ENCODE measurements at regions not wholly inside any gene's neighbourhood (a gene's known extent, or its start where the extent isn't known, plus 50 kb on each side); places are given as distances from the start of the nearest gene placed in this dataset.

DNA sequence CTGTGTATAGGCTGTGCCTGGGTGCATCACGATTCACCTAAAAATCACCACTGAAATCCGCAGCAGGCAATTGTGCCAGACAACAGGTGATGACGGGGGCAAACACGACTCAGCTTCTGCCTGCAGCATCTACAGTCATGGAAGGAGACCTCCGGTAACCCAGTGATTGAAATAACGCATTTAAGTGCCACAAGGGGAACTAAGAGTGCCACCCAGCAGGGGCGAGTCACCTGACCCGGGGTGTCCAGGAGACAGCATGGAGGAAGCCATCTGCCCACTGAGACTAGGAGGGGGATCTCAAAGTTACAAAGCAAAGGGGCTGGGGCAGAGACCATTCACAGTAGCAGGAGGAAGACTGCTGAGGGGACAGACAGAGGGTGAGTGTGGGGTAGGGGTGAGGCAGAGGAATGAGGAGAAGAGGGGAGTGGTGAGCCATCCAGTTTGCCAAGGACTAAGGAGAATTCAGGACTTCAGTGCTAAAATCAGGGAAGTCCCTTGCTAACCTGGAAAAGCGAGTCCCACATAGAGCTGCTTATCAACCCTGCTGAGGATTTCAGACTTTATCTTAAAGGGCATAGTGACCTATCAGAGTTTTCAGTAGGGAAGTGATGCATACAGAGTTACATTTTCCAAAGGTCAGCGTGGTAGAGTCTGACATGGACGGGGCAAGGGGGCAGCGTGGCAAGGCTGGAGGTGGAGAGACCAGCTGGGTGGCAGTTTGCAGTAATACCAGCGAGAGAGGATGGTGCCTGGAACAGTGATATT, 256.7 kb upstream of the HES1 start:
- DNase-seq: no peak

GRCh38 chr3:193879864-193880242, 256.1 kb upstream of the HES1 start:
- DNase-seq: no peak

DNA sequence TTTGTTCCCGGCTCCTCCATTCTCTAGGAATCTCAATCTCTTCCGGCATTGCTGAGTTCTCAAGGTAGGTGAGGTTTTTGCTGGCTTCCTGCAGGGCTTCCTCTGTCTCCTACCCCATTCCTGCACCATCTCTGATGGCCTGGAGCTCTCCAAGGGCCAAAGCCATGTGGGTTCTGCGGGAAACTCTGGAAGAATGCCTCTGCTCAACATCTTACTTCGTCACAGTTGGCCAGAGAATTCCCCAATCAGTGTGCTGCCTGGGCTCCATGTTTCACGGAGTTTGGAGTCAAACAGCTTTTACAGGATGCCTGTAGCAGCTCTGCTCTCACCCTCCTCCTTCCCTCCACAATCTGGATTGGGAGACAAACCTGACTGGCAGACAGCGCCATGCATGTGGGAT, 253.9 kb upstream of the HES1 start:
- DNase-seq: no peak

DNA sequence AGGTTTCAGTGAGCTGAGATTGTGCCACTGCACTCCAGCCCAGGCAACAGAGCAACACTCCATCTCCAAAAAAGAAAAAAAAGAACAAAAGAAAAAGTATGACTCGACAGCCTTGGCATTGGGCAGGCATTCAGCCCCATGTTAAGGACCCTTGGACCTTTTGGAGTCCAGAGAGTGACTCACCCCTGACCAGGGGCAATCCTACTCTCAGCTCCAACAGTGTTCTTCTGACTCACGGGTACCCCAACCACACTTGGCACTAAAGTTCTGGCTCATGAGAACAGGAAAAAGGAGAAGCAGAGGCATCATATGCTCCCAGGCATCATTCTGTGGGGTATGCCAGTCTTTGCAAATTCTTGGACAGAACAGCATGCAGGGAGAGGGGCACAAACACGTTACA, 252.4 kb upstream of the HES1 start:
- DNase-seq: no peak

- DNase-seq: no peak
These were observed 251.9 kb upstream of the HES1 start for GRCh38 chr3:193884027-193884426.

DNA sequence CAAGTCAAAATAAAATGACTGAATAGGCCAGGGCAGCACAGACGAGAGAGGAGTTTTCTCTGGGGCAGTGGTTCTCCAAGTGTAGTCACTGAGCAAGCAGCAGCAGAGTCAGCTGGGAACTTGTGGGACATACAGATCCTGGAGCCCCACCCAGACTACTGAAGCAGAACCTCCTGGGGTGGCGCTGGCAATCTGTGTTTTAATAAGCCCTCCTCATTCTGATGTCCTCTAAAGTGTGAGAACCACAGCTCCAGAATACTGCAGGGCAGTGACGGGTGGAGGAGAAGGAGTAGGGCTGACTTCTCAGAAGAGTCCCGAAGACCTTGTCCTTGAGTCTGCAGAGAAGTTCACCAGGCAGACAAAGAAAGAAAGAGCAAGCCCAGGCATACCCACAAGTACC, 251.3 kb upstream of the HES1 start:
- DNase-seq: no peak

DNA sequence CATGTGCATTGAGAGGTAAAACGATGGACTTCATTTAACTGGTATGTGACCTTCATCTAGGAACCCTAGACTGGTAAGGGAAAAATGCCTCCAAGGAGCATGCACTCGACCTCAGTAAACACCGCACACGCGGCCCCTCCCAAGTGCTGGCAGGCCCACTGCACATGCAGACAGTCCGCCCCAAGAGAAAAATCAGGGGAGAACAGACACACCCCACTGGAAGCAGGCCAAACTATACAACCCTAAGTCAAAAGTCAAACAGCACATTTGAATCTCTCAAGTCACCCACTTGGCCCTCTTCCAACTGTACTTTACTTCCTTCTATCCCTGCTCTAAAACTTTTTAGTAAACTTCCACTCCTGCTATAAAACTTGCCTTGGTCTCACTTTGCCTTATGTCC, 250.1 kb upstream of the HES1 start:
- no peak for DNase-seq

DNA sequence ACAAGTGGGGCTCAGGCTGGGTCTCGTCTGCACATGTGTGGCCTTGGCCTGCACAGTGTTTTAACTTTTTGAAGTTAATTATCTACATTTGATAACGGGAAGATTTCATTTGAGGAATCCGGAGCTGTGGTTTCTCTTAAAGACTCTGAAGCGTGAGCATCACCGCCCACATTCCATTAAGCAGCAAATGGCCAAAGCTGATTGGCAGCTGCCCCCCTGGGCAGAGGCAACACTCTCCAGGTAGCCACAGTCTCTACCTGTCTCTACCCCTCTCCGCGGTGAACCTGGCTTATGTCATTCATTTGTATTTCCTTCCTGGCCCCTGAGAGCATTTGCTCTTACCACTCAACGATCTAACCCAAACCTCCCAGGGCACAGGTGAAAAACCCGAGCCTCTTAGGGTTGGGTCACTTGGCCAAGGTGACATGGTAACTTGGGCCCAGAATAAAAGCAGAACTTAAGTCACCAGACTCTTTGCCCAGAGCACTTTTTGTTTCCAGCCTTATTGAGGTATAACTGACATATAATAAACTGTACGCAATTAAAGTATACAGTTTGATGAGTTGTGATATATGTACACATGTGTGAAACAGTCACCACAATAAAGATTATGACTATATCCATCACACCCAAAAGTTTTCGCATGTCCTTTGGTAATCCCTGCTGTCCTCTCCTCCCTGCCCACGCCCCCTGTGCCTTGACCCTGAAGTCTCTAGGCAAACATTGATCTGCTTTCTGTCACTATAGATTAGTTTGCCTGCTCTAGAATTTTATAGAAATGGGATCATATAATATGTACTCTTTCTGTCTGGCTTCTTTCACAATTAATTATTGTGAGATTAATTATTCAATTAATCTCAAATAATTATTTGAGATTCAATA, 245.7 kb upstream of the HES1 start:
- no peak for DNase-seq

DNA sequence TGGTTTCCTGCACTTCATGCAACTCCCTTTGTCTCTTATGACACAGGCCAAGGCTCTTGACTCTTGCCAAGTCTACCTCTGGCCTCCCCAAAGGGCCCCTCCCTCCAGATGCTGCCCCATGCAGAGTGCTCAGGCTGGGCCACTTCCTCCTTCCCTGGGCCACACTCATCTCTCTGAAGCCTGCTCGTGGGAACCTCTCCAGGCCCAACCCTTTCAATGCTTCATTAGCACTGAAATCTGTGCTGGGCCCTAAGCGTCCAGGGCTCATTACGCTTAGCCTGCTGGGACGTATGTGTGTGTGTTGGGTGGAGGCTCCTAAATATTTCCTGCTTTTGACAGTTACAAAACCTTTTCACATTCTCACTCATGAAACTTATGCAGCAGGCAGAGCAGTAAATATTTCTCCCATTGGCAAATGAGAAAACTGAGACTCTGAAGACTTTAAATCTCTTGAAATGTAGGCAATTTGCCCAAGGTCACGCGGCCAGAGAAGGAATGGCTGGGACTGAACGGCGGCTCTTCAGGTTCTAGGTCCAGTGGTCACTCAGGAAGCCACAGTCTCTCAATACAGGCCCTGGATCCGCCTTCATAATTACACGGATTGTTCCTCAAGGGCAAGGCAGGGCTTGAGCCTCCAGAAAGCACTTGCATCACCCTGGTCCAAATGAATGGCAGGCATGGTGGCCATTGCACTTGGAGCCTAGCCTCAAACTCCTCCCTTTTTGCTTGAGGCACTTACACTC, 241.7 kb upstream of the HES1 start:
- DNase-seq: no peak

DNA sequence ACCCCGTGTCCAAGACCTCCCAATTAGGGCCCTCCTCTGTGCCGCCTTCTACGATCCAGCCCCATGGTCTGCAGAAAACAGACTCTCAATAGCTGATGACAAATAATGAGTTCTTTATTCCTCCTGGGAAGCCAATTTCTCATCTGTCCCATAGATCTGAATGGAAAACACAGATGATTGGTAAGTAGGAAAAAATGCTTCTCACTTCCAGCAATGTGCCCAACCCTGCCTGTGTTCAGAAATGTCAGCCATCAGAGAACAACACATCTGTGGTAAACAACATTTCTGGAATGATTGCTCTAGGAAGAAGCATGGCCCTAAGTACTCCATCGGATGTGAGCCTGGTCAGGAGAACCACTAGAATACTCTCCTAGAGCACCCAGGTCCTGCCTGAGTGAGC, 240.5 kb upstream of the HES1 start:
- DNase-seq: no peak

DNA sequence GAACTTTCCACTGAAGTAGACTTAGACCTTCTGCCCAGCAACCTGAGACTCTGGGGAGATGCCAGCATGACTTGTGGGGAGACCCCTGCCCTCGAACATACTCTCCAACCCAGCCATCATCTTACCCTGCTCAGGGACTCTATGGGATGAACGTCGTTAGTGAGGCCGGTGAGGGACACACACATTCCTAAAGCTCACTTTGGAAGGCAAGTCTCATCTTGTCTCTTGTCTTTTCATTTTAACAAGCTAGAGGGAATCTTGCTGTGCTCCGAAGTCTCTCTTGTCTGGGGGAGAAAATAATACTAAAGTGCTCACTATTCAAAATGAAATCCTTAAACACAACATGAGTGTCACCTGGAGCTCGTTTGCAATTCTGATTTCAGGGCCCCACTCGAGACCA, 239.5 kb upstream of the HES1 start:
- DNase-seq: no peak

DNA sequence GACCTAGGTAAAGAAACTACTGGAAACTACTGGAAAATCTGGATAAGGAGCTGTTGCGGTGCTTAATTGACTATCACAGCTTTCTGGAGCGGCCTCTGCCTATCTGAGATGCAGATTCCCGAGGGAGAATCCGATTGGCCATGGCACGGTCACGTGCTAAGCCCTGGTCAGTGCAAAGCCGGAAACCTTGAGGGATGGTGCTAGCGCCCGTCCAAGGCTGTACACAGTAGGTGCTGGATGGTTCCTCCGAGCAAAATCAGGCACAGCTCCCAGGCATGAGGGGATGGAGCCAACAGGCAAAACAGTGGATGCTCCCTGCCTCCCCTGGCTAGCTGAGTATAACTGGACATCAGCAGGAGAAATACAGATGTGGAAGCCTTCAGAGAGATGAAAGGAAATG, 238.7 kb upstream of the HES1 start:
- DNase-seq: no peak

GRCh38 chr3:193897731-193898180, 238.2 kb upstream of the HES1 start:
- DNase-seq: no peak

- no peak for DNase-seq
These were observed 236.9 kb upstream of the HES1 start for GRCh38 chr3:193899001-193899400.

GRCh38 chr3:193901007-193901406, 234.9 kb upstream of the HES1 start:
- no peak for DNase-seq

DNA sequence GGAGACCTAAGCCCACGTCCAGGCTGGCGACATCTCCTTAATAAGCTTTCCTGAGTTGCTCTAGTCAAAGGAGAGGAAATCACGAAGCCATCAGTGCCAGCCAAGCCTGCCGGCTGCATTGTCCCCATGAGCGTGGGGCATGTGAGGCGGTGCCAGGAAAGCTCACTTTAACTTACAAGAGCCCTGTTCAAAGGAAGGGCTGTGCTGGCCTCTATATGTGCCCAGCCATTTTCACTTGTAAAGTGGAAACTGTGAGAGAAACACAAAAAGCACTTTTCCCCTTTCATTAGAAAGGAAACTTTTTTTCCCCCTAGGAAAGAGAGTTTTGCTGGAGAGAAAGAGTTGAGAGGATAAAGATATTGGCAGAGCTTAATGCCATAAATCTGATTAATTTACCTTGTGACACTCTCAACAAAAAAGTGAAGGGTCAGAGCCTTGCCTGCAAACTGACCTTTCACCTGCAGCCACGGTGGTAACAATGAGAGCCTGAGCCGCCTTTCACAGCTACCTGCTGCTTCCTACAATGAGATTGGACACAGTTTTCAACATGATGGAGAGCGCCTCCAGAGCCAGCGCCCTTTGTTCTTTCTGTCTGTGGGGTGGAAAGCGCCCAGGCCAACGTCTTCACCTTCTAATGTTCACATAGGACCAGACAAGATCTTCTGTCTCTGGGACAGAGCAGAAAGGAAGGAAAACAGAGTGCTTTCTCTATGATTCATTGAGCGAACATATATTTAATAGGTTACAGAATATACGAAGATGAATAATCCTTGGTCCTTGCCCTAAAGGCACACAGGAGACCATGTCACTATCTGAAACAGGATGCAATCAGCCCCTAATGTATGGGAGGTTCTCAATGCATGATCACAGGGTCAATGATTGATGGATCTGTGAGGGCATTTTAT, 233.1 kb upstream of the HES1 start:
- no peak for DNase-seq

GRCh38 chr3:193903512-193903817, 232.5 kb upstream of the HES1 start:
- no peak for DNase-seq

- DNase-seq: no peak
These were observed 232.0 kb upstream of the HES1 start for GRCh38 chr3:193903966-193904365.

DNA sequence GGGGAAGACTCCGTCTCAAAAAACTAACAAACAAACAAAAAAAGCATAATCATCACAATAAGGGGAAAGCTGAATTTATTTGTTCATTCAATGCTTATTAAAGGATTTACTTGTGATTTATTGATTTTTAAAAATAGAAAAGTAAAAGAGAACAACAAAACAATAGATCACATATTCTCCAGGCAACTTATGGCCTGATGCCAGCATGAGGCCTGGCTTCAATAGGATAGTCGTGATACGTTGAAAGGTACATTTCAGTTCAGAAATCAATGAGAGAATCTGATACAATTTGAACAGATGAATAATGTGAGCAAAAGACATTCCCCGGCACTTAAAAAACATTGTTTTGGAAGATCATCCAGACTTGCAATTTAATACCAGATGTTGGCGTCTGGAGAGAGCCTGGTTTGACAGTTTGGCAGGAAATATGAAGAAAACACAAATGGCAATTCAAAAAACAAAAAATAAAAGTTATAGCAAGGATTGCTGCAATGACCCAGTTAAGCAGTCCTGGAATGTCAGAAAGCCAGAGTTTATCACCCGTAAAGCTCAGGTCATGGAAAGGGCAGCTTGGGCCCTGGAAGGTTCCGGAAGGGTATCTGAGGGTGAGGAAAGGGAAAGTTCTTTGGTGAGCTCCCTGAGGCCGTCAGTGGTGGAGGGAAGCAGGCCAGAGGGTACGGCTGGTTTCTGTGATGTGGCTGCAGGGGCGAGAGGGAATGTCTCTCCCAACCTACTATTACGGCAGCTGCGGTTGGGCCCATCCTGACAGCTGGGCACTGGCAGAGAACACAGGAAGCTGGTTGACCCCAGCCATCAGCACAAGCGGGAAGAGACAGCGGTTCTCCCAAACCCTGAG, 230.2 kb upstream of the HES1 start:
- no peak for DNase-seq

GRCh38 chr3:193906849-193907410, 229.0 kb upstream of the HES1 start:
- no peak for DNase-seq

DNA sequence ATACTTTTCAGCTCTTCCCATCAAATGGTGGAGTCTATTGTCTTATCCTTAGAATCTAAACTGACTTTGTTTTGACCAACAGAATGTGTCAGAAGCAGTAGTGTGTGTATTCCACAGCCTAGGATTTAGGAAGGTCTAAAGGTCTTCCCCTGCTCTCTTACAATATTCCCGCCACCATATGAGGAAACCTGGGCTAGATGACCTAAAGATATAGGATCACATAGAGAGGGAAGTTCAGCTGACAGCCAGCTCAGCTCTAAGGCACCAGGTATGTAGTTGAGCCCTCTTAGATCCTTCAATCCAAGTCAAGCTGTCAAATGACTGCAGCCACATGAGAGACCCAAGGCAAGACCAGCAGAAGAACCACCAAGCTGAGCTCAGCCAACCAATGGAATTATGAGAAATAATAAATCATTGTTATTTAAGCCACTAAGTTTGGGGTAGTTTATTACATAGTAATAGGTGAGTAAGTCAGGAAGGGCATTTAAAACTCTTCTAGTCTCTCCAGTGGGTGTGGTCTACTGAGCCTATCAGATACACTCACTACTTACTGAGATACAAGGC, 227.7 kb upstream of the HES1 start:
- no peak for DNase-seq

Measured in activated CD4-positive, alpha-beta T cell treated with anti-CD3 and anti-CD28 coated beads, Interleukin-2, amount 50 U/mL, for 1 hour (primary cell).